Parathyroid adenoma (tissue), 2 donors: ENCODE measurements at regions not wholly inside any gene's neighbourhood (a gene's known extent, or its start where the extent isn't known, plus 50 kb on each side); places are given as distances from the start of the nearest gene placed in this dataset.

Source experiments
- H2AFZ ChIP-seq: fragments of 300-600 bp; sonication (generic); one replicate; pipeline ENCODE4 v1.7.0; 2017; ENCODE audit warnings: antibody characterized with exemption, mild to moderate bottlenecking
- H3K27ac ChIP-seq: fragments of 300-600 bp; sonication (generic); one replicate; pipeline ENCODE4 v1.7.0; 2017
- H3K27me3 ChIP-seq: fragments of 300-600 bp; sonication (generic); one replicate; pipeline ENCODE4 v1.7.0; 2017; ENCODE audit warnings: low read length; ENCODE audit not compliant: control insufficient read depth, insufficient read depth
- H3K36me3 ChIP-seq: fragments of 300-600 bp; sonication (generic); one replicate; pipeline ENCODE4 v1.7.0; 2017; ENCODE audit warnings: low read length; ENCODE audit not compliant: control insufficient read depth, insufficient read depth
- H3K4me1 ChIP-seq: fragments of 300-600 bp; sonication (generic); one replicate; pipeline ENCODE4 v1.7.0; 2017; ENCODE audit warnings: control low read depth
- H3K4me2 ChIP-seq: fragments of 300-600 bp; sonication (generic); one replicate; pipeline ENCODE4 v1.7.0; 2017; ENCODE audit warnings: low read length
- H3K4me3 ChIP-seq: fragments of 300-600 bp; sonication (generic); one replicate; pipeline ENCODE4 v1.7.0; 2017; ENCODE audit warnings: low read depth, low read length
- H3K79me2 ChIP-seq: fragments of 300-600 bp; sonication (generic); one replicate; pipeline ENCODE4 v1.7.0; 2017; ENCODE audit warnings: control low read depth
- H3K9ac ChIP-seq: fragments of 300-600 bp; sonication (generic); one replicate; pipeline ENCODE4 v1.7.0; 2017; ENCODE audit warnings: mild to moderate bottlenecking
- H3K9me3 ChIP-seq: fragments of 300-600 bp; sonication (generic); one replicate; pipeline ENCODE4 v1.7.0; 2017; ENCODE audit warnings: low read length; ENCODE audit not compliant: control insufficient read depth
- TF ChIP-seq, protein P1 (sequence below): fragments of 300-600 bp; sonication (generic); IDR thresholded peaks from one replicate; pipeline ENCODE4 v1.7.0; 2017; ENCODE audit warnings: antibody characterized with exemption, mild to moderate bottlenecking
- donor health status: primary hyperparathyroidism.

DNA sequence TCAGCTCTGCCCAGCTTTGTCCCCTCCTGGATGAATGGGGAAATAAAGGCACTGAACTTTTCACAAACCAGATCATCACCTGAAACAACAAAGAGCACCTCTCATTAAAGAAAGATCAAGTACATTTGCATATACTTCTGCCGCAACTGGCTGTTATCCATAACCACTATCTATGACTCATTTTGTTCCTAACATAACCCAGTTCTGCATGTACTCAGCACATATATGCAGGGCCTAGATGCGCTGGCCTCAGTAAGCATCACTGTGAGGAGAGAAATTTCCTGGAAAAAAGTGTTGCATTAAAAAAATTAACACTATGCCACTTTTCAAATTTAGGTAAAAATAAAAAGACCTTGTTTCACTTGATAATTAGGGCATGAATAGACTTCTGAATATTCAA lies 1718.4 kb downstream of the TP53TG3F start:
- Histone ChIP-seq H3K27me3 (no peaks in the 10 kb centered on the region), H2AFZ (no peak overlapping the region), H3K9me3 (no peaks in the 10 kb centered on the region), H3K4me3 (no peak overlapping the region), H3K27ac (no peak overlapping the region), H3K79me2 (no peaks in the 10 kb centered on the region), H3K36me3 (no peaks in the 10 kb centered on the region), H3K4me2 (no peak overlapping the region), H3K9ac (no peak overlapping the region), H3K4me1 (no peaks in the 10 kb centered on the region)
- TF ChIP-seq, protein P1, sequence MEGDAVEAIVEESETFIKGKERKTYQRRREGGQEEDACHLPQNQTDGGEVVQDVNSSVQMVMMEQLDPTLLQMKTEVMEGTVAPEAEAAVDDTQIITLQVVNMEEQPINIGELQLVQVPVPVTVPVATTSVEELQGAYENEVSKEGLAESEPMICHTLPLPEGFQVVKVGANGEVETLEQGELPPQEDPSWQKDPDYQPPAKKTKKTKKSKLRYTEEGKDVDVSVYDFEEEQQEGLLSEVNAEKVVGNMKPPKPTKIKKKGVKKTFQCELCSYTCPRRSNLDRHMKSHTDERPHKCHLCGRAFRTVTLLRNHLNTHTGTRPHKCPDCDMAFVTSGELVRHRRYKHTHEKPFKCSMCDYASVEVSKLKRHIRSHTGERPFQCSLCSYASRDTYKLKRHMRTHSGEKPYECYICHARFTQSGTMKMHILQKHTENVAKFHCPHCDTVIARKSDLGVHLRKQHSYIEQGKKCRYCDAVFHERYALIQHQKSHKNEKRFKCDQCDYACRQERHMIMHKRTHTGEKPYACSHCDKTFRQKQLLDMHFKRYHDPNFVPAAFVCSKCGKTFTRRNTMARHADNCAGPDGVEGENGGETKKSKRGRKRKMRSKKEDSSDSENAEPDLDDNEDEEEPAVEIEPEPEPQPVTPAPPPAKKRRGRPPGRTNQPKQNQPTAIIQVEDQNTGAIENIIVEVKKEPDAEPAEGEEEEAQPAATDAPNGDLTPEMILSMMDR = no peak

DNA sequence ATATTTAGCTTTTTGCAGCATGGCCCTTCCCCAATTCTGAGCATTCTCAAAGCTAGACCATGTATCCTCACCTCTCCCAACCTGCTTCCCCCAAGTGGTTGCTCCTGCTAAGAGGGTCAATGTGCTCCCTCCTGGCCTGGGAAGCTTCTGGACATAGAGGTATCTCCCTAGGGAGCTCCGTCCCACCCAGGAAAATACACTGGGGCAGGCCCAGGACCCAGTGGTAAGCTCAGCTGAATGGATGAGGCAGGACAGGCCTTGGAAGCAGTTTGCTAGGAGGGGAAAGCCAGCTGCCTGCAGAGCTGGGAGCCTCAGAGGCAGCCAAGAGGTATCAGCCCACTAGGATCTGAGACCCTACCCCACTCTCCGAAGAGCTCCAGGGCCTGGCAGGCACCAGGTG lies 1721.6 kb downstream of the TP53TG3F start:
- no peaks in the 10 kb centered on the region for H3K9me3 ChIP-seq

DNA sequence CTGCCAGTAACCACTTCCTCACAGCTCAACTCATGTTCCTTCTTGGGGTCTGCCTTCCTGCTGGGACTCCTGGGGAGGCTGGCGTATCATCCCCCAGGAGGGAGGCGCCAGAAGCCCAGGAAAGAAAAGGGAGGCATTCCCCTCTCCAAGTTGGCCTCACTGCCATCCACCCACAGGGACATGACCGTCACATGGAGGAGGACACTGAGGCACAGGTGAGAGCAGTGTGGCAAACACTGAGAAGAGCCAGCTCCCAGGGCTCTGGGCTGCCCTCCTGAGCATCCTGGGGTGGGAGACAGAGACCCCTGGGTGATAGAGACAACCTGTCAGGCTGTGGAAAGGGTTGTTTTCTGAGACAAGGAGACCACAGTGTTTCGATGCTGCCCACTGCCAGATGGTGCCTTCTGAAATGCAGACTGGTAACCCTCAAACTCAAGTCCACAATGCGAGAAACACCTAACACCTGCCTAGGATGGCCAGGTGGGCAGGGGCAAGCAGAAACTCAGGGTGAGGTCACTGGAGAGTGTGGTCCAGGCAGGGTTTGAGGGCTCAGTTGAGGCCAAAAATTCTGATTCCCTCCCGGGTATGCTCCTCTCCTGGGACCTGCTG lies 1722.1 kb downstream of the TP53TG3F start:
- Histone ChIP-seq H3K9ac (no peak overlapping the region), H3K27ac (no peak overlapping the region), H3K9me3 (no peaks in the 10 kb centered on the region), H2AFZ (no peak overlapping the region), H3K4me1 (no peaks in the 10 kb centered on the region), H3K4me2 (no peak overlapping the region), H3K36me3 (no peaks in the 10 kb centered on the region), H3K27me3 (no peaks in the 10 kb centered on the region), H3K4me3 (no peak overlapping the region), H3K79me2 (no peaks in the 10 kb centered on the region)
- TF ChIP-seq, protein P1 = no peak

More for the DNA sequence above, 1721.6 kb downstream of the TP53TG3F start:
- Histone ChIP-seq H3K27me3 (no peaks in the 10 kb centered on the region), H3K4me2 (no peak overlapping the region), H3K4me1 (no peaks in the 10 kb centered on the region), H3K4me3 (no peak overlapping the region), H3K79me2 (no peaks in the 10 kb centered on the region), H3K36me3 (no peaks in the 10 kb centered on the region), H3K27ac (no peak overlapping the region), H2AFZ (no peak overlapping the region), H3K9ac (no peak overlapping the region)
- TF ChIP-seq, protein P1 = no peak

DNA sequence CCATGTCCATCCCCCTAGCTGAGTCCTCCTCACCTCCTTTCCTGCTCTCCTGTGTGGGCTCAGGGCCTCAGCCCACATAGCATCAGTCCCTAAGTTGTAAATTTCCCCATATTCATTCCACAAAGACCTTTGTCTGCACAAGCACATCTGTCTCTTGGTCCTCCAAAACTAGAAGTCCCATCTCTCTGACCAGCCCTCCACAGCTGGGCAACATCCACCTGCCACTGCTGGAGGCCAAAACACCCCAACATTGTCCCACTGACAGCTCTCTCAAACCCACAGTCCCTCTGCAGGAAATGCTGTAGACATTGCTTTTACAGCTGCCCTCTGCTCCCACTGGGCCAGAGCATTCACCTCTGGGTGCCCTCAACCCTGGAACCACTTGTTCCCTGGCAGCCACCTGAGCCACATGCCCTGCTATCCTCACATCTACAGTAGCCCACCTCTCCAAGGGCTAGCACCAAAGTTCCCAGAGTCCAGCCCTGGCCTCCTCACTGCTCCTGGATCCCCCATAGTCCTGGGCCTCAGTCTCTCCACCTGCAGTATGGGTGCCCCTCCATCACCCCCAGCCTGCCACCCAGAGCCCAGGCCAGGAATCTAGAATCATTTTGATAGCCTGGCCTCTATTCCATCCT lies 1722.7 kb downstream of the TP53TG3F start:
- Histone ChIP-seq H3K4me2 (no peak overlapping the region), H3K27ac (no peak overlapping the region), H3K79me2 (no peaks in the 10 kb centered on the region), H3K9me3 (no peaks in the 10 kb centered on the region), H3K36me3 (no peaks in the 10 kb centered on the region), H3K4me1 (no peaks in the 10 kb centered on the region), H3K27me3 (no peaks in the 10 kb centered on the region), H3K4me3 (no peak overlapping the region), H2AFZ (no peak overlapping the region), H3K9ac (no peak overlapping the region)
- TF ChIP-seq, protein P1 = no peak
